OCI-LY7 (cell line): ENCODE measurements at regions not wholly inside any gene's neighbourhood (a gene's known extent, or its start where the extent isn't known, plus 50 kb on each side); places are given as distances from the start of the nearest gene placed in this dataset.
"Not testable (repeated sequence)": the region's sequence is repeated elsewhere in the genome, so short reads cannot be mapped to it uniquely, and the experiment has no call there.

Experiments
- CTCF ChIP-seq: fragments of 200-600 bp; sonication (generic); conservative IDR thresholded peaks from 2 replicates; pipeline ENCODE4 v1.5.1; 2014; ENCODE audit warnings: mild to moderate bottlenecking, antibody characterized with exemption, low read length, moderate library complexity, mixed read lengths
- EZH2phosphoT487 ChIP-seq: fragments of 200-600 bp; sonication (generic); IDR thresholded peaks from 2 replicates; pipeline ENCODE4 v1.6.1; 2018; ENCODE audit warnings: low read depth, borderline replicate concordance, mild to moderate bottlenecking, mixed run types, antibody characterized with exemption, low read length, moderate library complexity, mixed read lengths

- TF ChIP-seq EZH2phosphoT487, CTCF: not testable (repeated sequence)
These were observed 316.6 kb upstream of the KCNMB2 start for GRCh38 chr3:178219661-178220060.
